Chondrocyte (in vitro differentiated cells): ENCODE measurements at regions not wholly inside any gene's neighbourhood (a gene's known extent, or its start where the extent isn't known, plus 50 kb on each side); places are given as distances from the start of the nearest gene placed in this dataset.

ENCODE experiments used
- DNase-seq: peaks from one replicate; pipeline ENCODE4 v3.0.0; 2021; ENCODE audit warnings: mixed read lengths, low spot score
- H3K27ac Mint-ChIP-seq: one replicate; pipeline ENCODE4 v1.8.0; 2021; ENCODE audit warnings: mild to moderate bottlenecking, moderate library complexity, mixed read lengths; ENCODE audit not compliant: unreplicated experiment
- H3K27me3 Mint-ChIP-seq: 2 replicates; pipeline ENCODE4 v1.8.0; 2021; ENCODE audit warnings: low read depth, mixed read lengths
- H3K36me3 Mint-ChIP-seq: 2 replicates; pipeline ENCODE4 v1.8.0; 2021; ENCODE audit warnings: low read depth, mixed read lengths
- H3K4me1 Mint-ChIP-seq: 2 replicates; pipeline ENCODE4 v1.8.0; 2021; ENCODE audit warnings: low read depth, mild to moderate bottlenecking, mixed read lengths
- H3K4me3 Mint-ChIP-seq: one replicate; pipeline ENCODE4 v1.8.0; 2021; ENCODE audit warnings: mild to moderate bottlenecking, moderate library complexity, mixed read lengths; ENCODE audit not compliant: unreplicated experiment
- H3K9me3 Mint-ChIP-seq: 2 replicates; pipeline ENCODE4 v1.8.0; 2021; ENCODE audit warnings: low read depth, mixed read lengths
- TF ChIP-seq, protein P1 (sequence below): fragments of 200-600 bp; sonication (generic); IDR thresholded peaks from 2 replicates; pipeline ENCODE4 v1.5.0; 2021; ENCODE audit warnings: antibody characterized with exemption, mild to moderate bottlenecking, moderate library complexity

DNA sequence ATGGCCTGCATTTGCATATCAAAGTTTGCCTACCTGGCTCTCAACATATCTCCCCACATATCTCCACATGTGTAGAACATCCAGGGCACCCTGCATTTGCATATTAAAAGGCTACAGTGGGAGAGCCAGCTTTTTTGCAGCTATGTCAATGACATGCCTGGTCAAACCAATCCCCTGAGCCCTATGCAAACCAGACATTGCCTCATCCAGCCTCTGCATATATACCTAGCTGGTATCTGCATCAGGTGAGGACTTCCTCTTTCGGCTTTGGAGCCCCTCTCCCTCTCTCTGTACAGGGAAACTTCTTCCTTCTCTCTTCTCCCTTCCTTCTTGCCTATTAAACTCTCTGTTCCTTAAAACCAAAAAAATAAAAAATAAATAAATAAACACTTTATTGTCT lies 142.7 kb upstream of the STEAP4 start:
- H3K4me3 Mint-ChIP-seq = no peak overlapping the region
- H3K9me3 Mint-ChIP-seq = no peaks in the 10 kb centered on the region
- no peak for DNase-seq
- H3K27ac Mint-ChIP-seq = no peak overlapping the region
- H3K27me3 Mint-ChIP-seq = peaks cover 5% of the 10 kb centered on the region
- TF ChIP-seq, protein P1, sequence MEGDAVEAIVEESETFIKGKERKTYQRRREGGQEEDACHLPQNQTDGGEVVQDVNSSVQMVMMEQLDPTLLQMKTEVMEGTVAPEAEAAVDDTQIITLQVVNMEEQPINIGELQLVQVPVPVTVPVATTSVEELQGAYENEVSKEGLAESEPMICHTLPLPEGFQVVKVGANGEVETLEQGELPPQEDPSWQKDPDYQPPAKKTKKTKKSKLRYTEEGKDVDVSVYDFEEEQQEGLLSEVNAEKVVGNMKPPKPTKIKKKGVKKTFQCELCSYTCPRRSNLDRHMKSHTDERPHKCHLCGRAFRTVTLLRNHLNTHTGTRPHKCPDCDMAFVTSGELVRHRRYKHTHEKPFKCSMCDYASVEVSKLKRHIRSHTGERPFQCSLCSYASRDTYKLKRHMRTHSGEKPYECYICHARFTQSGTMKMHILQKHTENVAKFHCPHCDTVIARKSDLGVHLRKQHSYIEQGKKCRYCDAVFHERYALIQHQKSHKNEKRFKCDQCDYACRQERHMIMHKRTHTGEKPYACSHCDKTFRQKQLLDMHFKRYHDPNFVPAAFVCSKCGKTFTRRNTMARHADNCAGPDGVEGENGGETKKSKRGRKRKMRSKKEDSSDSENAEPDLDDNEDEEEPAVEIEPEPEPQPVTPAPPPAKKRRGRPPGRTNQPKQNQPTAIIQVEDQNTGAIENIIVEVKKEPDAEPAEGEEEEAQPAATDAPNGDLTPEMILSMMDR = no peak
- H3K4me1 Mint-ChIP-seq = no peaks in the 10 kb centered on the region
- no peaks in the 10 kb centered on the region for H3K36me3 Mint-ChIP-seq

DNA sequence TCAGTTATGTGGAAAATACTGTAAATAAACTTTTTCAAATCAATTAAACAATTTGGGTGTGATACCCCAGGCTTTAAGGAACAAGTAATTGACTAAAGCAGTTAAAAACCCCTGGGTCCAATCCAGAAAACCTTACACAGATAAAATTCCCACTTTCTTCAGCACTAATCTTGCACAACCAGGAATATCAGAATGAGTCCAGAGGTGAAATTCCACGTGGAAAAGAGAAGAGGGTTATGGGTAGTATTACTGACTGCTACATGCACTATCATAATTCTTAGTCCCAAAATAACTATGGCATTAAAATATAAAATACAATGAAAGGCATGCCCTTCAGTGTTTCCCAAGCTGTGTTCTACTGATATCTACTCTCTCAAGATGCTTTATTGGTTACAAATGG lies 135.7 kb upstream of the STEAP4 start:
- Mint-ChIP-seq H3K36me3 (no peaks in the 10 kb centered on the region), H3K4me1 (no peaks in the 10 kb centered on the region), H3K9me3 (no peaks in the 10 kb centered on the region)

DNA sequence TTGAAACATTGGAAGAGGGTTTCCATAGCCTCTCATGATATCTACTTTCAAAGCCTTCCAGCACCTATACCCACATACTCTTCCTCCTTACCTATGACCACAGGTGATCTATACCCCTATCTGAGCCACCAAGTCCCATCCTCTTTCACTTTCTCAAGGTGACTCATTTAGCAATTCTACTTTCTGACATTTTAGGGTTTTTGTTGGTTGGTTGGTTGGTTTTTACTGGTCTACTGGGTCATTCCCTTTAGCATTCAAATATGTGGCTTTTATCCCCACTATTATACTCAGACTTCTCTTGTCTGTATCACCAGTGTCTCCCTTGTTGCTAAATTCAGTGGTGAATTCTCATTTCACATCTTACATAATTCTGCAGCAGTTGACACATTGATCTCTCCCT lies 130.4 kb upstream of the STEAP4 start:
- TF ChIP-seq, protein P1 = no peak
- Mint-ChIP-seq H3K4me1 (no peaks in the 10 kb centered on the region), H3K27me3 (no peaks in the 10 kb centered on the region), H3K9me3 (no peaks in the 10 kb centered on the region), H3K36me3 (no peaks in the 10 kb centered on the region), H3K27ac (no peak overlapping the region), H3K4me3 (no peak overlapping the region)
- no peak for DNase-seq

More for the DNA sequence above, 135.7 kb upstream of the STEAP4 start:
- TF ChIP-seq, protein P1 = no peak
- DNase-seq = no peak
- no peak overlapping the region for H3K27ac Mint-ChIP-seq
- H3K27me3 Mint-ChIP-seq = no peaks in the 10 kb centered on the region
- H3K4me3 Mint-ChIP-seq = no peak overlapping the region

DNA sequence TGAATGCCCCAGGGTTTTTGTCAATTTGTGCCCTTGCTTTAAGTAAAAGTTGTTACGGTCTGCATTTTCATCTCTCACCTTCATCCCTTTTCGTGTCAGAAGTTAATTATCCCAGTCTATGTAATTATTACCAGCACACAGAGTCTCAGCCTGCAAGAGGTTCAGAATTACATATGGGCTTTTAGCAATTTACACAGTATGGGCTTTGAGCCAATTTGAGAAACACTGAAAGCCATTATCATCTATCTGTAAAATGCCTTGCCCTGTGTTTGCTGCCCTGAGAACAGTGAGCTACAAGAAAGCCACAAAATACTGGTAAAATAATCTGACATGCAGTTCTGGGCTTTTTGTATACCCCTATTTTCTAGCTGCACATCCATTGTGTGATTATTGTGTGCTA lies 125.6 kb upstream of the STEAP4 start:
- Mint-ChIP-seq H3K27ac (no peak overlapping the region), H3K27me3 (no peaks in the 10 kb centered on the region), H3K4me1 (no peaks in the 10 kb centered on the region), H3K36me3 (no peaks in the 10 kb centered on the region), H3K4me3 (no peak overlapping the region), H3K9me3 (no peaks in the 10 kb centered on the region)
- no peak for DNase-seq
- TF ChIP-seq, protein P1 = no peak

DNA sequence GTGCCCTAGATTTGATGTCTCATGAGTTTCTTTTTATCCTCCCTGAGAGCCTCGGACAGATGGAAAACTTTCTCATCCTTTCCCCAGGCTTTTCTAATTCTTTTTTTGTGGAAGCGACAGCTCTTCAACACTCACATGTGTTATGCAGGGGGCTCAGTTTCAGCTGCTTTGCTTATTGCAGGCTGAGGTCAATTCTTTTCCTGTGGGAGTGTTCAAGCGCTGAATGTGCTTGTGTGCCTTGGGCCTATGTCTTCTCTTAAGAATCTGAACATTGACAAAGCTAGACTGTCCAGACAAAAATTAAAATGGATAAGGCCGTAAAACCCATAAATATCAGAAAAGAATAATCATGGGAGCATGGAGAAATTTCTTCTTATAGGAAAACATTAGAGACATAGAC lies 125.2 kb upstream of the STEAP4 start:
- Mint-ChIP-seq H3K27ac (no peak overlapping the region), H3K9me3 (no peaks in the 10 kb centered on the region)
- TF ChIP-seq, protein P1 = no peak

More for the DNA sequence above, 125.2 kb upstream of the STEAP4 start:
- DNase-seq = no peak
- Mint-ChIP-seq H3K36me3 (no peaks in the 10 kb centered on the region), H3K4me1 (no peaks in the 10 kb centered on the region), H3K27me3 (no peaks in the 10 kb centered on the region), H3K4me3 (no peak overlapping the region)
